HG02970 (cell line): ENCODE measurements at regions not wholly inside any gene's neighbourhood (a gene's known extent, or its start where the extent isn't known, plus 50 kb on each side); places are given as distances from the start of the nearest gene placed in this dataset.

ENCODE experiments used
- ATAC-seq: cut with Tn5 transposase; IDR thresholded peaks from one replicate; pipeline ENCODE4 v1.9.1; 2021; ENCODE audit warnings: mild to moderate bottlenecking, moderate library complexity, moderate number of reproducible peaks; ENCODE audit not compliant: unreplicated experiment, low FRiP score

- no peak for ATAC-seq
These were observed 99.3 kb upstream of the PRR20G start for GRCh38 chr3:127387119-127387518.

- ATAC-seq: no peak
These were observed 98.6 kb upstream of the PRR20G start for GRCh38 chr3:127386490-127386889.

- ATAC-seq: no peak
These were observed 97.7 kb upstream of the PRR20G start for GRCh38 chr3:127385540-127385870.

- ATAC-seq: no peak
These were observed 97.1 kb upstream of the PRR20G start for GRCh38 chr3:127384717-127385539.

- no peak for ATAC-seq
These were observed 95.9 kb upstream of the PRR20G start for GRCh38 chr3:127383656-127384179.

- no peak for ATAC-seq
These were observed 90.2 kb upstream of the PRR20G start for GRCh38 chr3:127377801-127378655.

- no peak for ATAC-seq
These were observed 87.5 kb upstream of the PRR20G start for GRCh38 chr3:127375151-127375930.

GRCh38 chr3:127374086-127375010 lies 86.5 kb upstream of the PRR20G start:
- no peak for ATAC-seq

GRCh38 chr3:127373441-127374085 lies 85.7 kb upstream of the PRR20G start:
- no peak for ATAC-seq

- ATAC-seq: no peak
These were observed 84.0 kb upstream of the PRR20G start for GRCh38 chr3:127371846-127372245.

GRCh38 chr3:127371334-127371733 lies 83.5 kb upstream of the PRR20G start:
- ATAC-seq: no peak

- ATAC-seq: no peak
These were observed 83.1 kb upstream of the PRR20G start for GRCh38 chr3:127370906-127371305.

GRCh38 chr3:127369356-127369935 lies 81.6 kb upstream of the PRR20G start:
- ATAC-seq: no peak

- no peak for ATAC-seq
These were observed 80.6 kb upstream of the PRR20G start for GRCh38 chr3:127368186-127369032.

GRCh38 chr3:127367593-127367992 lies 79.7 kb upstream of the PRR20G start:
- no peak for ATAC-seq

- no peak for ATAC-seq
These were observed 78.5 kb upstream of the PRR20G start for GRCh38 chr3:127366383-127366782.

GRCh38 chr3:127365163-127365798 lies 77.4 kb upstream of the PRR20G start:
- no peak for ATAC-seq
